ENCODE measurements at regions not wholly inside any gene's neighbourhood (a gene's known extent, or its start where the extent isn't known, plus 50 kb on each side); places are given as distances from the start of the nearest gene placed in this dataset.
"Not testable (repeated sequence)": the region's sequence is repeated elsewhere in the genome, so short reads cannot be mapped to it uniquely, and the experiment has no call there.

DNA sequence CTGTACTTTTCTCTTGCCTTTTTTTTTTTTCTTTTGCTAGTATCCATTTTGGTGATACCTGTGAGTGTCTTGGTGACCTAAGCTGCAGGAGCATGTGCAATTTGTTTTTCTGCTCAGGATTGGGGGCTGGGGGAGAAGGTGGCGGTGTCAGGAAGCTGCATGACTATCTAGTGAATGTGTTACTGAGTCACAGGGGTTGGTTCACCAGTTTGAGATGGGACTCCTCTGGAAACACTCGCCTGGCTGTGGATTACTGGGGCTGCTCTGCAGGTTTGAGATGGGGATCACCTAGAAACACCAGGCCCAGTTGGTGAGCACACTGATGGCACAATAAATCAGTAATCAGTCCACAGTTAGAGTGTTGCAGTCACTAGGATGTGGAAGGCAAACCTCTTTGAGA, 447.9 kb downstream of the SPATA31D1 start:
- CTCF ChIA-PET = no interaction called here
- BruUV-seq (replicated peaks) = no TSS peak
- no peaks in the 10 kb centered on the region for H4K20me1 ChIP-seq (ENCODE audit: insufficient read depth)
- RAD21 ChIA-PET (ENCODE audit: low non-redundant PET in 1 of 2, low total read pairs in 2 of 2, uncharacterized antibody in 2 of 2, unreplicated experiment in 2 of 2) = no interaction called here
- no peaks in the 10 kb centered on the region for H3K4me1 ChIP-seq (ENCODE audit: control insufficient read depth in 1 of 2, insufficient read depth in 2 of 2, low read length in 2 of 2)
- ATAC-seq (no peak), DNase-seq (ENCODE audit: low read depth, low spot score) (no peak)
- no peaks in the 10 kb centered on the region for H3K27me3 ChIP-seq (ENCODE audit: insufficient read depth, low read length)
- H3K4me2 ChIP-seq (ENCODE audit: low read length) = no peak overlapping the region
- H3K4me3 ChIP-seq (replicated peaks in 1 of 2; ENCODE audit: low read depth in 1 of 2, low read length in 2 of 2) = no peak overlapping the region
- no peak overlapping the region for H3K9ac ChIP-seq (ENCODE audit: low read length)
- TF ChIP-seq SRF (IDR thresholded peaks at IDR 0.05; ENCODE audit: low read depth) = no peak
- TF ChIP-seq CEBPB (IDR thresholded peaks at IDR 0.05; ENCODE audit: low read depth) = no peak
- TF ChIP-seq POLR2A (IDR thresholded peaks at IDR 0.05; ENCODE audit: borderline replicate concordance, extremely low read depth, insufficient read depth, insufficient read length) = no peak
- TF ChIP-seq POLR2AphosphoS5 (IDR thresholded peaks at IDR 0.05; ENCODE audit: low read depth, low read length) = no peak
- no peak for TF ChIP-seq JUND (IDR thresholded peaks at IDR 0.05)
- TF ChIP-seq EGR1 (IDR thresholded peaks at IDR 0.05; ENCODE audit: low read depth) = no peak
- TF ChIP-seq TCF7L2 (IDR thresholded peaks at IDR 0.05; ENCODE audit: borderline replicate concordance, extremely low read depth, insufficient read depth, insufficient read length) = no peak
- TF ChIP-seq EZH2 (IDR thresholded peaks at IDR 0.05) = no peak
- no peak for TF ChIP-seq ZNF274 (IDR thresholded peaks at IDR 0.05; ENCODE audit: low read depth, low read length)
- TF ChIP-seq, protein P1, sequence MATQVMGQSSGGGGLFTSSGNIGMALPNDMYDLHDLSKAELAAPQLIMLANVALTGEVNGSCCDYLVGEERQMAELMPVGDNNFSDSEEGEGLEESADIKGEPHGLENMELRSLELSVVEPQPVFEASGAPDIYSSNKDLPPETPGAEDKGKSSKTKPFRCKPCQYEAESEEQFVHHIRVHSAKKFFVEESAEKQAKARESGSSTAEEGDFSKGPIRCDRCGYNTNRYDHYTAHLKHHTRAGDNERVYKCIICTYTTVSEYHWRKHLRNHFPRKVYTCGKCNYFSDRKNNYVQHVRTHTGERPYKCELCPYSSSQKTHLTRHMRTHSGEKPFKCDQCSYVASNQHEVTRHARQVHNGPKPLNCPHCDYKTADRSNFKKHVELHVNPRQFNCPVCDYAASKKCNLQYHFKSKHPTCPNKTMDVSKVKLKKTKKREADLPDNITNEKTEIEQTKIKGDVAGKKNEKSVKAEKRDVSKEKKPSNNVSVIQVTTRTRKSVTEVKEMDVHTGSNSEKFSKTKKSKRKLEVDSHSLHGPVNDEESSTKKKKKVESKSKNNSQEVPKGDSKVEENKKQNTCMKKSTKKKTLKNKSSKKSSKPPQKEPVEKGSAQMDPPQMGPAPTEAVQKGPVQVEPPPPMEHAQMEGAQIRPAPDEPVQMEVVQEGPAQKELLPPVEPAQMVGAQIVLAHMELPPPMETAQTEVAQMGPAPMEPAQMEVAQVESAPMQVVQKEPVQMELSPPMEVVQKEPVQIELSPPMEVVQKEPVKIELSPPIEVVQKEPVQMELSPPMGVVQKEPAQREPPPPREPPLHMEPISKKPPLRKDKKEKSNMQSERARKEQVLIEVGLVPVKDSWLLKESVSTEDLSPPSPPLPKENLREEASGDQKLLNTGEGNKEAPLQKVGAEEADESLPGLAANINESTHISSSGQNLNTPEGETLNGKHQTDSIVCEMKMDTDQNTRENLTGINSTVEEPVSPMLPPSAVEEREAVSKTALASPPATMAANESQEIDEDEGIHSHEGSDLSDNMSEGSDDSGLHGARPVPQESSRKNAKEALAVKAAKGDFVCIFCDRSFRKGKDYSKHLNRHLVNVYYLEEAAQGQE (IDR thresholded peaks at IDR 0.05; ENCODE audit: low read depth) = no peak
- TF ChIP-seq MAX (IDR thresholded peaks at IDR 0.05) = no peak
- no peak for TF ChIP-seq SP1 (IDR thresholded peaks at IDR 0.05; ENCODE audit: low read depth)
- TF ChIP-seq SIN3A (IDR thresholded peaks at IDR 0.05; ENCODE audit: low read depth) = no peak
- no peak for TF ChIP-seq ATF3 (IDR thresholded peaks at IDR 0.05)
- no peak for TF ChIP-seq ZFX (IDR thresholded peaks at IDR 0.05)
- no peaks in the 10 kb centered on the region for H3K79me2 ChIP-seq (ENCODE audit: insufficient read depth, low read length)
- no peak overlapping the region for H2AFZ ChIP-seq (ENCODE audit: low read depth, low read length, poor library complexity, severe bottlenecking)
- no peaks in the 10 kb centered on the region for H3K9me2 ChIP-seq (ENCODE audit: insufficient read depth)
- no peaks in the 10 kb centered on the region for H3K9me3 ChIP-seq (ENCODE audit: control insufficient read depth in 1 of 2, insufficient read depth in 1 of 2, low read depth in 1 of 2, low read length in 2 of 2)
- no peaks in the 10 kb centered on the region for H3K36me3 ChIP-seq (ENCODE audit: control insufficient read depth in 1 of 2, insufficient read depth in 2 of 2, low read length in 2 of 2)
- intact Hi-C loops (cut with micrococcal nuclease) = no loop called here
- no peak overlapping the region for H3K27ac ChIP-seq (ENCODE audit: low read depth, low read length)
- POLR2A ChIA-PET = no interaction called here

DNA sequence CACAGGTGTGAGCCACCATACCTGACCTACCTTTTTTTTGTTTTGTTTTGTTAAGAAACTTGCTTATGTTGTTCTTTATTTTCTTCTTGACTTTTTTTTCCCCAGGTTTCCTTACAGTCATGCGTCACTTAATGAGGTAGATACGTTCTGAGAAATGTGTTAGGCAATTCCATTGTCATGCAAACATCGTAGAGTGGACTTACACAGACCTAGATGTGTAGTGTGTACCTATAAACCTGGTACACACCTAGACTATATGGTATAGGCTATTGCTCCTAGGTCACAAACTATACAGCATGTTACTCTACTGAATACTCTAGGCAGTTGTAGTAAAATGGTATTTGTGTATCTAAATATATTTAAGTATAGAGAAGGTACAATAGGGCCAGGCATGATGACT, 448.6 kb downstream of the SPATA31D1 start:
- H3K9me3 ChIP-seq (ENCODE audit: control insufficient read depth in 1 of 2, insufficient read depth in 1 of 2, low read depth in 1 of 2, low read length in 2 of 2); intact Hi-C loops (cut with micrococcal nuclease); H3K4me3 ChIP-seq (replicated peaks in 1 of 2; ENCODE audit: low read depth in 1 of 2, low read length in 2 of 2); BruUV-seq (replicated peaks); H3K4me2 ChIP-seq (ENCODE audit: low read length); H3K9me2 ChIP-seq (ENCODE audit: insufficient read depth); ATAC-seq; H3K4me1 ChIP-seq (ENCODE audit: control insufficient read depth in 1 of 2, insufficient read depth in 2 of 2, low read length in 2 of 2); CTCF ChIA-PET; H3K9ac ChIP-seq (ENCODE audit: low read length); DNase-seq (ENCODE audit: low read depth, low spot score); H3K27ac ChIP-seq (ENCODE audit: low read depth, low read length); H2AFZ ChIP-seq (ENCODE audit: low read depth, low read length, poor library complexity, severe bottlenecking); H3K36me3 ChIP-seq (ENCODE audit: control insufficient read depth in 1 of 2, insufficient read depth in 2 of 2, low read length in 2 of 2); H4K20me1 ChIP-seq (ENCODE audit: insufficient read depth); H3K79me2 ChIP-seq (ENCODE audit: insufficient read depth, low read length); POLR2A ChIA-PET; RAD21 ChIA-PET (ENCODE audit: low non-redundant PET in 1 of 2, low total read pairs in 2 of 2, uncharacterized antibody in 2 of 2, unreplicated experiment in 2 of 2); H3K27me3 ChIP-seq (ENCODE audit: insufficient read depth, low read length): not testable (repeated sequence)
